Naive thymus-derived CD8-positive, alpha-beta T cell (primary cell): ENCODE measurements at regions not wholly inside any gene's neighbourhood (a gene's known extent, or its start where the extent isn't known, plus 50 kb on each side); places are given as distances from the start of the nearest gene placed in this dataset.
A peak's percentile ranks its signal among the peaks of the same experiment; 100 is the strongest.
"Not testable (repeated sequence)": the region's sequence is repeated elsewhere in the genome, so short reads cannot be mapped to it uniquely, and the experiment has no call there.

Source experiments
- ATAC-seq, 2 donors: fragments of 150-1000 bp; cut with Tn5 transposase in 1 of 2; sonication (Bioruptor Pico), chemical (Tn5 transposase) in 1 of 2; 1 replicate in 1 of 2; 2 replicates in 1 of 2; pipeline ENCODE4 v1.10.0; 2021; ENCODE audit warnings: mild to moderate bottlenecking in 2 of 2, moderate library complexity in 2 of 2
- POLR2A ChIA-PET: fragments of 350-600 bp; sonication (Branson Sonifier 250); formaldehyde crosslinking; loops from one replicate; lab custom pipeline; 2021; ENCODE audit warnings: antibody characterized with exemption; lab: Charles Lee
- DNase-seq, 10 donors: peaks; one replicate each; pipeline versions ENCODE4 v3.0.0 to v3.0.0-alpha.2; 2020 to 2022
- H3K27ac Mint-ChIP-seq, 10 donors: one replicate each; pipeline ENCODE4 v1.8.0; 2020 to 2022; ENCODE audit warnings: mild to moderate bottlenecking in 10 of 10, mixed read lengths in 10 of 10, moderate library complexity in 4 of 10, inconsistent platforms in 1 of 10
- H3K27me3 Mint-ChIP-seq, 5 donors: one replicate each; pipeline ENCODE4 v1.8.0; 2021 to 2022; ENCODE audit warnings: mixed read lengths in 5 of 5
- H3K36me3 Mint-ChIP-seq, 3 donors: one replicate each; pipeline ENCODE4 v1.8.0; 2020 to 2022; ENCODE audit warnings: mixed read lengths in 3 of 3, mild to moderate bottlenecking in 2 of 3, inconsistent platforms in 1 of 3
- H3K4me1 Mint-ChIP-seq, 4 donors: one replicate each; pipeline ENCODE4 v1.8.0; 2021 to 2022; ENCODE audit warnings: mixed read lengths in 4 of 4
- H3K4me3 Mint-ChIP-seq, 10 donors: one replicate each; pipeline ENCODE4 v1.8.0; 2020 to 2022; ENCODE audit warnings: mild to moderate bottlenecking in 10 of 10, mixed read lengths in 10 of 10, moderate library complexity in 6 of 10, inconsistent platforms in 1 of 10
- H3K9me3 Mint-ChIP-seq, 9 donors: one replicate each; pipeline ENCODE4 v1.8.0; 2020 to 2022; ENCODE audit warnings: mixed read lengths in 9 of 9, mild to moderate bottlenecking in 3 of 9, inconsistent platforms in 1 of 9, moderate library complexity in 1 of 9

GRCh38 chr10:80805343-80806020 is 267.8 kb downstream of the SH2D4B start:
- POLR2A ChIA-PET: no interaction called here
- Mint-ChIP-seq H3K36me3 (peaks cover 0 to 7% (median 0%) of the 10 kb centered on the region in 3 donors), H3K4me1 (no peaks in the 10 kb centered on the region), H3K27ac (no peak overlapping the region), H3K9me3 (peaks cover 0 to 26% (median 10%) of the 10 kb centered on the region in 9 donors), H3K4me3 (no peak overlapping the region), H3K27me3 (peaks cover 0 to 19% (median 7%) of the 10 kb centered on the region in 5 donors)
- DNase-seq (no peak), ATAC-seq (no peak)

- H3K27ac Mint-ChIP-seq: no peak overlapping the region
- POLR2A ChIA-PET: no interaction called here
- peaks cover 1 to 16% (median 12%) of the 10 kb centered on the region in 9 donors for H3K9me3 Mint-ChIP-seq
- H3K36me3 Mint-ChIP-seq: peaks cover 0 to 12% (median 0%) of the 10 kb centered on the region in 3 donors
- no peak overlapping the region for H3K4me3 Mint-ChIP-seq
- peaks cover 5 to 22% (median 15%) of the 10 kb centered on the region in 5 donors for H3K27me3 Mint-ChIP-seq
- H3K4me1 Mint-ChIP-seq: no peaks in the 10 kb centered on the region
- ATAC-seq (no peak), DNase-seq (no peak)
Measured at GRCh38 chr10:80814147-80814652, 276.5 kb downstream of the SH2D4B start.

- Mint-ChIP-seq H3K4me1 (no peaks in the 10 kb centered on the region), H3K27me3 (peaks cover 0 to 19% (median 2%) of the 10 kb centered on the region in 5 donors), H3K36me3 (peaks cover 0 to 24% (median 4%) of the 10 kb centered on the region in 3 donors), H3K27ac (no peak overlapping the region), H3K9me3 (peaks cover 7 to 34% (median 30%) of the 10 kb centered on the region in 9 donors), H3K4me3 (no peak overlapping the region)
- ATAC-seq (no peak), DNase-seq (no peak)
- POLR2A ChIA-PET: no interaction called here
Measured at GRCh38 chr10:80829151-80829550, 291.4 kb downstream of the SH2D4B start.

GRCh38 chr10:80829562-80829961 is 291.9 kb downstream of the SH2D4B start:
- H3K4me1 Mint-ChIP-seq: no peaks in the 10 kb centered on the region
- no peak overlapping the region for H3K27ac Mint-ChIP-seq
- POLR2A ChIA-PET: no interaction called here
- no peak for ATAC-seq
- H3K9me3 Mint-ChIP-seq: peaks cover 7 to 37% (median 31%) of the 10 kb centered on the region in 9 donors
- H3K36me3 Mint-ChIP-seq: peaks cover 0 to 26% (median 4%) of the 10 kb centered on the region in 3 donors
- no peak overlapping the region for H3K4me3 Mint-ChIP-seq
- peaks cover 0 to 19% (median 2%) of the 10 kb centered on the region in 5 donors for H3K27me3 Mint-ChIP-seq
- DNase-seq: no peak

GRCh38 chr10:80832693-80833092 is 295.0 kb downstream of the SH2D4B start:
- ATAC-seq, POLR2A ChIA-PET: not testable (repeated sequence)

GRCh38 chr10:80855348-80855971 is 317.8 kb downstream of the SH2D4B start:
- ATAC-seq (no peak), DNase-seq (no peak)
- POLR2A ChIA-PET: no interaction called here
- Mint-ChIP-seq H3K4me1 (no peaks in the 10 kb centered on the region), H3K27me3 (peaks cover 0 to 31% (median 5%) of the 10 kb centered on the region in 5 donors), H3K27ac (peak overlapping the region in 1 of 10 donors; percentile 90), H3K4me3 (no peak overlapping the region), H3K36me3 (no peaks in the 10 kb centered on the region), H3K9me3 (peaks cover 0 to 2% (median 0%) of the 10 kb centered on the region in 9 donors)

More at GRCh38 chr10:80832693-80833092, 295.0 kb downstream of the SH2D4B start:
- Mint-ChIP-seq H3K27me3 (peaks cover 0 to 19% (median 2%) of the 10 kb centered on the region in 5 donors), H3K9me3 (peaks cover 8 to 48% (median 42%) of the 10 kb centered on the region in 9 donors), H3K36me3 (peaks cover 0 to 26% (median 4%) of the 10 kb centered on the region in 3 donors)
- not testable (repeated sequence) for H3K4me3 Mint-ChIP-seq, DNase-seq, H3K4me1 Mint-ChIP-seq, H3K27ac Mint-ChIP-seq

- no peak for ATAC-seq
- H3K4me1 Mint-ChIP-seq: no peaks in the 10 kb centered on the region
Measured at GRCh38 chr10:80856186-80856585, 318.5 kb downstream of the SH2D4B start.

GRCh38 chr10:80859279-80859678 is 321.6 kb downstream of the SH2D4B start:
- DNase-seq, H3K27ac Mint-ChIP-seq, H3K4me1 Mint-ChIP-seq, H3K4me3 Mint-ChIP-seq, ATAC-seq, H3K36me3 Mint-ChIP-seq, H3K9me3 Mint-ChIP-seq, POLR2A ChIA-PET: not testable (repeated sequence)
- peaks cover 0 to 10% (median 3%) of the 10 kb centered on the region in 5 donors for H3K27me3 Mint-ChIP-seq

More at GRCh38 chr10:80856186-80856585, 318.5 kb downstream of the SH2D4B start:
- POLR2A ChIA-PET: no interaction called here
- H3K4me3 Mint-ChIP-seq: no peak overlapping the region
- no peaks in the 10 kb centered on the region for H3K36me3 Mint-ChIP-seq
- no peak overlapping the region for H3K27ac Mint-ChIP-seq
- DNase-seq: no peak
- peaks cover 0 to 31% (median 5%) of the 10 kb centered on the region in 5 donors for H3K27me3 Mint-ChIP-seq
- H3K9me3 Mint-ChIP-seq: peaks cover 0 to 2% (median 0%) of the 10 kb centered on the region in 9 donors

- DNase-seq: no peak
- Mint-ChIP-seq H3K4me1 (no peaks in the 10 kb centered on the region), H3K27me3 (peaks cover 0 to 3% (median 3%) of the 10 kb centered on the region in 5 donors), H3K4me3 (no peak overlapping the region), H3K36me3 (no peaks in the 10 kb centered on the region), H3K9me3 (peaks cover 0 to 2% (median 0%) of the 10 kb centered on the region in 9 donors), H3K27ac (no peak overlapping the region)
- no peak for ATAC-seq
- POLR2A ChIA-PET: no interaction called here
Measured at GRCh38 chr10:80860719-80861118, 323.0 kb downstream of the SH2D4B start.

GRCh38 chr10:80861882-80862281 is 324.2 kb downstream of the SH2D4B start:
- no peak for ATAC-seq
- peaks cover 0 to 8% (median 0%) of the 10 kb centered on the region in 9 donors for H3K9me3 Mint-ChIP-seq
- no peak overlapping the region for H3K4me3 Mint-ChIP-seq
- H3K27ac Mint-ChIP-seq: no peak overlapping the region
- POLR2A ChIA-PET: no interaction called here
- DNase-seq: no peak
- peaks cover 5 to 7% (median 6%) of the 10 kb centered on the region in 5 donors for H3K27me3 Mint-ChIP-seq
- no peaks in the 10 kb centered on the region for H3K36me3 Mint-ChIP-seq
- H3K4me1 Mint-ChIP-seq: no peaks in the 10 kb centered on the region

- H3K36me3 Mint-ChIP-seq: peaks cover 0 to 4% (median 0%) of the 10 kb centered on the region in 3 donors
- H3K4me3 Mint-ChIP-seq: no peak overlapping the region
- H3K27ac Mint-ChIP-seq: no peak overlapping the region
- peaks cover 9 to 29% (median 12%) of the 10 kb centered on the region in 5 donors for H3K27me3 Mint-ChIP-seq
- POLR2A ChIA-PET: no interaction called here
- ATAC-seq: no peak
- H3K9me3 Mint-ChIP-seq: peaks cover 5 to 36% (median 13%) of the 10 kb centered on the region in 9 donors
- no peak for DNase-seq
- H3K4me1 Mint-ChIP-seq: no peaks in the 10 kb centered on the region
Measured at GRCh38 chr10:80870282-80870681, 332.6 kb downstream of the SH2D4B start.

- no peak overlapping the region for H3K27ac Mint-ChIP-seq
- H3K36me3 Mint-ChIP-seq: peaks cover 0 to 4% (median 0%) of the 10 kb centered on the region in 3 donors
- no peak overlapping the region for H3K4me3 Mint-ChIP-seq
Measured at GRCh38 chr10:80871083-80871482, 333.4 kb downstream of the SH2D4B start.

GRCh38 chr10:80878330-80878729 is 340.6 kb downstream of the SH2D4B start:
- H3K4me1 Mint-ChIP-seq: no peaks in the 10 kb centered on the region
- H3K36me3 Mint-ChIP-seq: no peaks in the 10 kb centered on the region
- POLR2A ChIA-PET: no interaction called here
- no peak overlapping the region for H3K27ac Mint-ChIP-seq
- peaks cover 3 to 18% (median 7%) of the 10 kb centered on the region in 5 donors for H3K27me3 Mint-ChIP-seq
- H3K4me3 Mint-ChIP-seq: no peak overlapping the region
- peaks cover 0 to 8% (median 4%) of the 10 kb centered on the region in 9 donors for H3K9me3 Mint-ChIP-seq
- ATAC-seq: no peak
- DNase-seq: no peak

More at GRCh38 chr10:80871083-80871482, 333.4 kb downstream of the SH2D4B start:
- no peaks in the 10 kb centered on the region for H3K4me1 Mint-ChIP-seq
- no peak for DNase-seq
- POLR2A ChIA-PET: no interaction called here
- H3K27me3 Mint-ChIP-seq: peaks cover 9 to 29% (median 11%) of the 10 kb centered on the region in 5 donors
- H3K9me3 Mint-ChIP-seq: peaks cover under 1 to 36% (median 12%) of the 10 kb centered on the region in 9 donors
- no peak for ATAC-seq
